ENCODE measurements at regions not wholly inside any gene's neighbourhood (a gene's known extent, or its start where the extent isn't known, plus 50 kb on each side); places are given as distances from the start of the nearest gene placed in this dataset.

GRCh38 chr12:87428701-87429277, 600.4 kb downstream of the C12orf50 start:
- Histone ChIP-seq H3K9me3 (replicated peaks; ENCODE audit: control insufficient read depth, insufficient read depth, low read length) (no peaks in the 10 kb centered on the region), H3K79me2 (ENCODE audit: control insufficient read depth, insufficient read depth, low read length) (no peaks in the 10 kb centered on the region), H3K9me1 (replicated peaks; ENCODE audit: control insufficient read depth, extremely low read depth, insufficient read depth, low read length) (no peaks in the 10 kb centered on the region), H3K4me2 (ENCODE audit: insufficient read depth, low read length) (no peak overlapping the region), H3K36me3 (ENCODE audit: control insufficient read depth in 2 of 2, extremely low read depth in 1 of 2, insufficient read depth in 2 of 2, low read length in 2 of 2) (no peaks in the 10 kb centered on the region), H3K27me3 (ENCODE audit: control insufficient read depth in 2 of 2, insufficient read depth in 2 of 2, low read length in 2 of 2) (no peaks in the 10 kb centered on the region), H4K20me1 (replicated peaks; ENCODE audit: control insufficient read depth, extremely low read depth, insufficient read depth, low read length) (no peaks in the 10 kb centered on the region), H3K27ac (ENCODE audit: insufficient read depth, low read depth, low read length) (no peak overlapping the region), H3K4me3 (replicated peaks in 1 of 3; ENCODE audit: insufficient read depth in 1 of 3, low read depth in 1 of 3, low read length in 3 of 3) (no peak overlapping the region), H3K9ac (replicated peaks; ENCODE audit: extremely low read depth, insufficient read depth, low read length) (no peak overlapping the region), H3K4me1 (ENCODE audit: control insufficient read depth, extremely low read depth, insufficient read depth, low read length) (no peaks in the 10 kb centered on the region), H2AFZ (ENCODE audit: low read depth, low read length) (no peak overlapping the region)
- DNase-seq (ENCODE audit: low read depth, low spot score), result peak; percentile 3
- FAIRE-seq, result no peak
- no peak for TF ChIP-seq POLR2A (IDR thresholded peaks at IDR 0.05; ENCODE audit: low read depth, low read length)
- no peak for TF ChIP-seq CTCF (IDR thresholded peaks at IDR 0.05; ENCODE audit: extremely low read depth in 1 of 2, insufficient read depth in 1 of 2, low read depth in 1 of 2, low read length in 2 of 2)
- no peak for TF ChIP-seq GATA2 (IDR thresholded peaks at IDR 0.05; ENCODE audit: insufficient read depth, insufficient read length, low read depth, low read length)
- peak; percentile 41 for TF ChIP-seq FOS (IDR thresholded peaks at IDR 0.05; ENCODE audit: borderline replicate concordance, insufficient read depth, low read length)
- no peak for TF ChIP-seq EZH2 (IDR thresholded peaks at IDR 0.05; ENCODE audit: borderline replicate concordance, low read depth, low read length, severe bottlenecking)
- TF ChIP-seq MYC (IDR thresholded peaks at IDR 0.05; ENCODE audit: low read depth, low read length), result no peak
- no peak for TF ChIP-seq MAX (IDR thresholded peaks at IDR 0.05; ENCODE audit: insufficient read depth, insufficient read length)
- no peak for TF ChIP-seq POLR2AphosphoS5 (IDR thresholded peaks at IDR 0.05; ENCODE audit: insufficient read depth, low read depth, low read length)
- CTCF ChIA-PET, result interaction anchor here (0.9 to 1.1 kb wide), 2 partner anchors 8 to 9 kb away, joined by 3 read pairs; no protein-coding TSS in a partner anchor
- intact Hi-C loops (cut with micrococcal nuclease), result no loop called here
- BruUV-seq (replicated peaks), result no TSS peak
- POLR2A ChIA-PET, result no interaction called here
- dilution Hi-C loops (cut with MboI; ENCODE audit: extremely low pct_ligation_motif_present, low sequenced_read_pairs), result no loop called here

Data from endothelial cell of umbilical vein (primary cell).